Daoy (cell line): ENCODE measurements at regions not wholly inside any gene's neighbourhood (a gene's known extent, or its start where the extent isn't known, plus 50 kb on each side); places are given as distances from the start of the nearest gene placed in this dataset.
A peak's percentile ranks its signal among the peaks of the same experiment; 100 is the strongest.

ENCODE experiments used
- DNase-seq: peaks from one replicate; pipeline ENCODE4 v3.0.0-alpha.2; 2015; ENCODE audit warnings: low read depth

GRCh38 chr4:24419181-24420034, 164.9 kb downstream of the DHX15 start:
- peak; percentile 78 for DNase-seq

DNA sequence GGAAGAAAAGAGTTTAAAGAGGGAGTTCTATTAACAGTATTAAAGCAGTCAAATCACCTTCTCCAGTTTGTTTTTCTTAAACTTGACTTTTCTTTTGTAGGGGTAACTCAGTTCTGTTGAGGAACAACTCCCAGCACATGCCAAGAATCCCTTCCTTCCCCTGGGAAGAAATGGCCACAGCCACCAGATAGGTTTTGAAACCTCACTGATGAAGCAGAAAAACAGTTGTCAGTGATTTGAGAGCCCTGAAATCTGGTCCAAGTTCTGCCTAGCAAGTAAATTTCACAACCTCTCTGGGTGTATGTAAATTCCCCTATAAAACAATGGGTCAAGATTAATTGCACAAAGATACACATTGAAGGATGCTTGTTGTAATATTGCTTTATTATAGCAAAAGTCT, 167.1 kb downstream of the DHX15 start:
- no peak for DNase-seq

- DNase-seq: no peak
These were observed 168.1 kb downstream of the DHX15 start for GRCh38 chr4:24416293-24416692.

DNA sequence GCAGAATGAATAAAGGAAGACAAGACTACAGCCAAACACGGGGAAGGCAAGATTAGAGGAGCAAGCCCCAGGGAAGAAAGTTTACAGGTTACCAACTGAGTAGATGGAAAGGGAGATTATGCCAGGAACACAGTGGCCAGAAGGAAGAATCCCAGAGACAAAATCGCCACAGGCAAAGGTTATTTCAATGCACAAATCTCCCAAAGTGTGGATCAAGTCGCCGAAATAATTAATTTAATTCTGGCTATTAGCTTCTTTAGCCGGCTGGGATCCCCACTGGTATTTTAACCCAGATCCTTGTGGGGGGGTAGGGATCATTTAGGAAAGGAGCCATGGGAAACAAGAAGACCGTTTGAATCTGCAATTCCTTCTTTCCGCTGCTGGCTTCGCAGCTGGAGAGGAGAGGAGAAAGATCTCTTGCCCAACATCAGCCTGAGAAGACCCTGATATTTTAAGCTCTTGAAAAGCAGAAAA, 171.0 kb downstream of the DHX15 start:
- peak; percentile 15 for DNase-seq

DNA sequence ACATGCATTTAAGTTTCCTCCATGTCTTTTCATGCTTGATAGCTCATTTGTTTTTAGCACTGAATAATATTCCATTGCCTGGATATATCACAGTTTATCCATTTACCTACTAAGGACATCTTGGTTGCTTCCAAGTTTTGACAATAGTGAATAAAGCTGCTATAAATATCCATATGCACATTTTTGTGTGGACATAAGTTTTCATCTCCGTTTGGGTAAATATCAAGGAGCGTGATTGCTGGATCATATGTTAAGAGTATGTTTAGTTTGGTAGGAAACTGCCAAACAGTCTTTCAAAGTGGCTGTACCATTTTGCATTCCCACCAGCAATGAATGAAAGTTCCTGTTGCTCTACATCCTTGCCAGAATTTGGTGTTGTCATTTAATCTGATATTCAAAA, 172.5 kb downstream of the DHX15 start:
- DNase-seq: no peak

DNA sequence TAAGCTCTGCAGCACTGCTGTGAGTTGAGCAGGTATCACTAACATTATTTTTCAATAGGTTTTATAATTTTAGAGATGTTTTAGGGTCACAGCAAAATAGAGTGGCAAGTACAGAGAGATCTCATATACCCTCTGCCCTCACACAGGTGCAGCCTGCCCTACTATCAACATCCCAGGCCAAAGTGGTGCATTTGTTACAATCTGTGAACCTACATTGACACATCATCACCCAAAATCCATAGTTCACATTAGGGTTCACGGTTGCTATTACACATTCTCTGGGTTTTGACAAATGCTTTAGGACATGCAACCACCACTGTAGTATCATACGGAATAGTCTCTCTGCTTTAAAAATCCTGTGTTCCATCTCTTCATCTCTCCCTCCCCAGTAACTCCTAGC, 173.1 kb downstream of the DHX15 start:
- no peak for DNase-seq

DNA sequence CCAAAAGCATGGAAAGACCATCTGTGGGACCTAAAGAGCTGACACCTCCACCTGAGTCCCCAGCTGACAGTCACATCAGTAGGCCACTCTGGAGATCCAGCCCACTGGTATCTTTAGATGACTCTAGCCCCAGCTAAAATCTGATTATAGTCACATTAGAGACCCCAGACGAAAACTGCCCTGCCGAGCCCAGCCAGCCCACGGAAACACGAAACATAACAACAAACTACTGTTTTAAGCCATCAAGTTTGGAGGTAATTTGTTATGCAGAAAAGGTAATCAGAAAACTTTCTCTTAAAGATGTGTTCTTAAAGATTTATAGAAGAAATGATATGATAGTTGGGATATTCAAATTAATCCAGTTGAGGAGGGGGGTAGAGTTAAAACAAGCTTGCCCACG, 175.7 kb downstream of the DHX15 start:
- no peak for DNase-seq

GRCh38 chr4:24405926-24406325, 178.4 kb downstream of the DHX15 start:
- DNase-seq: no peak

GRCh38 chr4:24405341-24405740, 179.0 kb downstream of the DHX15 start:
- no peak for DNase-seq

DNA sequence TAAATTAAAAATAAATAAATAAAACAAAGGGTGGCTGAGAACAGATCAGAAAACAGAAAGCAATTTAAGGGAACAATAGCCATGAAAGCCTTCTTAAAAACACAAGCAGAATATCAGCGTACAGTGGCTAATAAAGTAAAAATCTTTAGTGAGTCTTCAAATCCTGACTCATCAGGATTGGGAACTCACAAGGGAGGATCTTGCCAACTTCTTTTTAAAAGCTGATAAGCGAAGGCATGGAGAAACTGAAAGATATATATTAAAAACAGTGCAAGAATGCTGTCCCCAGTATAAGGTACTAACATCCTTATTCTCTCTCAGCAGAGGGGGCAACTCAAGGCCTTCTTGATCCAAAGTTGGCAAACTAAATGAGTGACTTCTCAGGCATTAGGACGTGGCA, 180.1 kb downstream of the DHX15 start:
- DNase-seq: no peak

DNA sequence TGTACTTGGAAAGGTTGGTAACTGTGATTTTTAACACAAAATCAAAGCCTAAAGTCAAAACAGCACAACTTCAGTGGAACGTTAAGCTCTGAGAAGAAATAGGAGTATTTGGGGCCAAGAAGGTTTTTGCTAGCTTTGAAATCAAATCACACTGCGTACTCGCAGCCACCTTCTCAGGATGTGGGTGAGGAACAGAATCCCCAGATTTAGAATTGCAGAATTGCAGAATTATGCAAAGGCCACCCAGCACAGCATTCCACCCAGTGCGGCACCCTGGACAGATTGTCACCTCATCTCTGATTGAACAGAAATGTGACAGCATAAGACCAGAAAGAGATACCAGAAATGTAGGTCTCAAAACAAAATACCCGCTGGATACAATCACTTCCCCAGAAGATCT, 181.1 kb downstream of the DHX15 start:
- no peak for DNase-seq

DNA sequence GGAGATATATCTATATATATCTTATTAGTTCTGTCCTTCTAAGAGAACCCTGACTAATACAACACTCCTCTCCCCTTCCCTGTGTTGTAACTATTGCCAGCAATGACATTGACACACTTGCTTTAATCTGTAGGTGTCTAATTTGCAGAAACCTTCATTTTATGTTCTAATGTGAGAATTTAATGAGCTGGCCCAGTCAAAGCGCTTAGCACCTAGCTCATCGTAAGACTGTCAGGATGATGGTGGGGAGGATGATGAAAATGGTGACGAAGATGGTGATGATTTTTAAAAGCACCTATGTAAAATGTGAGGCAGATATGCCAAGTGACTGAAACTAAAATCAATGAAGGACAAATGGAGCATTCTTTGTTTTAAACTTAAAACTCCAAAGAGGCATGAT, 183.8 kb downstream of the DHX15 start:
- no peak for DNase-seq

- DNase-seq: no peak
These were observed 187.4 kb downstream of the DHX15 start for GRCh38 chr4:24396988-24397387.

DNA sequence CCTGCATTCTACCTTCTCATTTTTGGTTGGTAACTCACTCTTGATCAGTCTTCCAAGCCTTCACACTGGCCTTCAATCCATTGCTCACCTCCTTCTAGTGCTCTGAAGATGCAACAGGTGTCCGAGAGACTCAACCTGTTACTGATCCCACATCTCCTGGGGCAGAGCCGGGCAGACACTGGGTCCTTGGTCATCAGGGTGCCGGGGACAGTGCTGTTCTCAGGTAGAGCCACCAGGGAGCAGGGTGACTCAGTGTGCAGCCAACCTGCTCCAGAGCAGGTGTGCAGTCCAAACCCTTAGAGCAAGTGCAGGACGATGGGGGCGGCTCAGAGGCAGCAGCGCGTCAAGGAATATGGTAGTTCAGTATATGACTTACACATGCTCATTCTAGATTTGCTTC, 188.4 kb downstream of the DHX15 start:
- no peak for DNase-seq

GRCh38 chr4:24394041-24394440, 190.3 kb downstream of the DHX15 start:
- DNase-seq: peak; percentile 63

GRCh38 chr4:24392613-24393012, 191.7 kb downstream of the DHX15 start:
- DNase-seq: no peak

GRCh38 chr4:24382381-24382780, 202.0 kb downstream of the DHX15 start:
- DNase-seq: peak; percentile 46

GRCh38 chr4:24380957-24381665, 203.2 kb downstream of the DHX15 start:
- DNase-seq: no peak

- DNase-seq: no peak
These were observed 210.7 kb downstream of the DHX15 start for GRCh38 chr4:24373704-24374103.

DNA sequence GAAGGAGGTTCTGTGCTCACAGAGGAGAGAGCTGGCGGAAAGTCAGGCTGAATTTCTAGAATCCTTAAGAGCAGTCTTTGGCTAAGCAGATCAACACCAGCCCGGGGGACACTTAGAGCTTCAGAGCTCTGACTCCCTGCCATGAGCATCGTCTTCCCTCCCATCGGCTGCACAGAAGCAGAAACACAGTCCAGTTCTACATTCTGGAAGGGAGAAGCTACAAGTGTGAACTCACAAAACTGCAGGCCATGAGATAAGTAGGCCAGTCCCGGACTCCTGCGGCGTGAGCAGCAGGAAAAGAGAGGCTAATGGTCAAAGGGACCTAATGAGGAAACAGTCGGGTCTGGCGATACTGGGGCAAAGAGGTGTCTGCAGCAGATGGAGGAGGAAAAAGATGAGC, 211.5 kb downstream of the DHX15 start:
- DNase-seq: no peak

DNA sequence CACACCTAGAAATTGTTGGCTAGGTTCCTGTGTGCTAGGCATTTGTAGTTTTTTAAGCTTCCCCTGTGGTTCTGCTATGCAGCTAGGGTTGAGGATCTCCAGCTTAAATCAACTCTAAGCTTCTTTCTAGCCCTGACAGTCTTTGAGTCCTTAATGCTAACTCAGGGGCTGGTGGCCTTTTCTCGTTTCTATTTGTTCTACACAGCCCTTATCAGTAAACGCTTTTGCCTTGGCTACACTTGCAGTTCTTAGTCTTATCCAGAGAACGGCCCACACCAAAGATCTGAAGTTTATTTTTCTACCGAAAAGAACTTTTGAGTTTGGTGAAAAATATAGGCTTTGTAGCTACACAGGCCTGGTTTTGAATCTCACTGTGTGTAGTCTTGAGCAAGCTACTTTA, 212.0 kb downstream of the DHX15 start:
- DNase-seq: no peak

DNA sequence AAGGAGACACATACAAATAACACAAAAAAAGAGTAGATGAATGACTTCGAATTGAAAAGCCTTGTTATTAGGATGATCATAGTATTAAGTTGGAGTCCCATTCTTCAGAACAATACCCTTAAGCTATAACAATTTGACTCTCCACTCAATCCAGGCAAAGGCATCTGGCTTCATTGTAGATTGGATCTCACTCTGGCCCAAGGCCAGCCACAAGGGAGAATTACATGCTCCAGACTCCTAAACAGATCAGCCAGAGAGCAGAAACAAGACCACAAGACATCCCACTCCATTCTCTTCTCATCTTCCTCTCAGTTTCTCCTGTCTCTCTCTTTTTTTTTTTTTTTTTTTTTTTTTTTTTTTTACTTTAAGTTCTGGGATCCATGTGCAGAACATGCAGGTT, 213.9 kb downstream of the DHX15 start:
- no peak for DNase-seq

DNA sequence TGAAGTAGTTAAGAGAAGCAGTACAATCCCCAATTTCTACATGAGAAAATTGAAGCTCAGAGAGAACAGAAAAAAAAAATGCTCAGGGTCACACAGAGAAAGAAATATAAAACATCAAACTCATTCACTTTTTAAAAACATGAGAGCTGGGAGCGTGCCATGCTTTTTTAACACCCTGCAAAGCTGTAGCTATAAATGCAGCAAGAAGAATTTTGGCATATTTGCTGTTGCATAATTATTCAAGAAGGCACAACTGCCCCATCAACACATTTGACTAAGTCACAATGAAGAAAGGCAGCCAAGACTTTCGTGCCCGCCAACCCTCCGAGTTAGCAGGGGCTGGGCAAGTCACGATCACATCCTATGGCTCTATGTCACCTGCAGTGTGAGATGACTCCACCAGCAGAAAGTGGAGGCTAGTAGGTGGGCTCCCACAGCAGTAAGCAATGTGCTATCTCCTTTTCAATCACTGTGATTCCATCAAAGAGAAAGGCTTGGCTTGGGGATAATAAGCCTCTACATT, 214.8 kb downstream of the DHX15 start:
- no peak for DNase-seq
